GM21381 (cell line): ENCODE measurements at regions not wholly inside any gene's neighbourhood (a gene's known extent, or its start where the extent isn't known, plus 50 kb on each side); places are given as distances from the start of the nearest gene placed in this dataset.
A peak's percentile ranks its signal among the peaks of the same experiment; 100 is the strongest.

Source experiments
- ATAC-seq: cut with Tn5 transposase; IDR thresholded peaks from one replicate; pipeline ENCODE4 v1.9.1; 2021; ENCODE audit warnings: mild to moderate bottlenecking, moderate library complexity; ENCODE audit not compliant: unreplicated experiment

GRCh38 chr4:159443975-159444374, 341.1 kb downstream of the RAPGEF2 start:
- no peak for ATAC-seq

GRCh38 chr4:159444678-159445077, 341.8 kb downstream of the RAPGEF2 start:
- ATAC-seq, result no peak

GRCh38 chr4:159445692-159446091, 342.8 kb downstream of the RAPGEF2 start:
- no peak for ATAC-seq

- ATAC-seq, result peak; percentile 99
These were observed 343.5 kb downstream of the RAPGEF2 start for GRCh38 chr4:159446266-159446976.

GRCh38 chr4:159447296-159447695, 344.4 kb downstream of the RAPGEF2 start:
- ATAC-seq, result no peak

GRCh38 chr4:159451006-159451405, 348.1 kb downstream of the RAPGEF2 start:
- no peak for ATAC-seq

- ATAC-seq, result peak; percentile 59
These were observed 352.9 kb downstream of the RAPGEF2 start for GRCh38 chr4:159455675-159456237.

- ATAC-seq, result no peak
These were observed 357.5 kb downstream of the RAPGEF2 start for GRCh38 chr4:159460371-159460770.

- no peak for ATAC-seq
These were observed 360.4 kb downstream of the RAPGEF2 start for GRCh38 chr4:159463235-159463634.

- no peak for ATAC-seq
These were observed 361.4 kb downstream of the RAPGEF2 start for GRCh38 chr4:159464302-159464701.

GRCh38 chr4:159476886-159477285, 374.0 kb downstream of the RAPGEF2 start:
- ATAC-seq, result no peak

GRCh38 chr4:159480826-159481225, 377.9 kb downstream of the RAPGEF2 start:
- ATAC-seq, result no peak

- ATAC-seq, result no peak
These were observed 379.1 kb downstream of the RAPGEF2 start for GRCh38 chr4:159481936-159482335.

- no peak for ATAC-seq
These were observed 380.4 kb downstream of the RAPGEF2 start for GRCh38 chr4:159483110-159483781.

GRCh38 chr4:159483782-159484741, 381.2 kb downstream of the RAPGEF2 start:
- no peak for ATAC-seq

- ATAC-seq, result no peak
These were observed 382.0 kb downstream of the RAPGEF2 start for GRCh38 chr4:159484864-159485263.

GRCh38 chr4:159487284-159487747, 384.4 kb downstream of the RAPGEF2 start:
- peak; percentile 93 for ATAC-seq

- no peak for ATAC-seq
These were observed 386.8 kb downstream of the RAPGEF2 start for GRCh38 chr4:159489646-159490045.

GRCh38 chr4:159495515-159496236, 392.8 kb downstream of the RAPGEF2 start:
- ATAC-seq, result no peak

- no peak for ATAC-seq
These were observed 393.4 kb downstream of the RAPGEF2 start for GRCh38 chr4:159496248-159496647.
